ENCODE measurements at regions not wholly inside any gene's neighbourhood (a gene's known extent, or its start where the extent isn't known, plus 50 kb on each side); places are given as distances from the start of the nearest gene placed in this dataset.
"Not testable (repeated sequence)": the region's sequence is repeated elsewhere in the genome, so short reads cannot be mapped to it uniquely, and the experiment has no call there.

GRCh38 chr5:155137683-155138082, 124.1 kb downstream of the KIF4B start:
- no peak for TF ChIP-seq CTCF (IDR thresholded peaks at IDR 0.05; ENCODE audit: low read depth, low read length, missing control alignments)
- in situ Hi-C loops (cut with HindIII; ENCODE audit: low sequenced_read_pairs): no loop called here
- no peak overlapping the region for H3K4me3 ChIP-seq (ENCODE audit: low read depth, low read length)
- DNase-seq (ENCODE audit: low read depth): no peak

GRCh38 chr5:155140646-155141045, 127.1 kb downstream of the KIF4B start:
- no peak overlapping the region for H3K4me3 ChIP-seq (ENCODE audit: low read depth, low read length)
- TF ChIP-seq CTCF (IDR thresholded peaks at IDR 0.05; ENCODE audit: low read depth, low read length, missing control alignments): no peak
- in situ Hi-C loops (cut with HindIII; ENCODE audit: low sequenced_read_pairs): no loop called here
- DNase-seq (ENCODE audit: low read depth): no peak

- no peak overlapping the region for H3K4me3 ChIP-seq (ENCODE audit: low read depth, low read length)
- in situ Hi-C loops (cut with HindIII; ENCODE audit: low sequenced_read_pairs): no loop called here
- TF ChIP-seq CTCF (IDR thresholded peaks at IDR 0.05; ENCODE audit: low read depth, low read length, missing control alignments): no peak
- DNase-seq (ENCODE audit: low read depth): no peak
Measured at GRCh38 chr5:155144956-155145355, 131.4 kb downstream of the KIF4B start.

- H3K4me3 ChIP-seq (ENCODE audit: low read depth, low read length): no peak overlapping the region
- in situ Hi-C loops (cut with HindIII; ENCODE audit: low sequenced_read_pairs): no loop called here
- no peak for TF ChIP-seq CTCF (IDR thresholded peaks at IDR 0.05; ENCODE audit: low read depth, low read length, missing control alignments)
- no peak for DNase-seq (ENCODE audit: low read depth)
Measured at GRCh38 chr5:155147222-155147621, 133.7 kb downstream of the KIF4B start.

- in situ Hi-C loops (cut with HindIII; ENCODE audit: low sequenced_read_pairs): no loop called here
- DNase-seq (ENCODE audit: low read depth): no peak
- no peak for TF ChIP-seq CTCF (IDR thresholded peaks at IDR 0.05; ENCODE audit: low read depth, low read length, missing control alignments)
- no peak overlapping the region for H3K4me3 ChIP-seq (ENCODE audit: low read depth, low read length)
Measured at GRCh38 chr5:155148694-155149093, 135.1 kb downstream of the KIF4B start.

GRCh38 chr5:155150012-155150411, 136.5 kb downstream of the KIF4B start:
- no peak for TF ChIP-seq CTCF (IDR thresholded peaks at IDR 0.05; ENCODE audit: low read depth, low read length, missing control alignments)
- in situ Hi-C loops (cut with HindIII; ENCODE audit: low sequenced_read_pairs): no loop called here

GRCh38 chr5:155154973-155155372, 141.4 kb downstream of the KIF4B start:
- no peak overlapping the region for H3K4me3 ChIP-seq (ENCODE audit: low read depth, low read length)

More at GRCh38 chr5:155150012-155150411, 136.5 kb downstream of the KIF4B start:
- no peak overlapping the region for H3K4me3 ChIP-seq (ENCODE audit: low read depth, low read length)
- DNase-seq (ENCODE audit: low read depth): no peak

GRCh38 chr5:155163084-155163483, 149.5 kb downstream of the KIF4B start:
- DNase-seq (ENCODE audit: low read depth); H3K4me3 ChIP-seq (ENCODE audit: low read depth, low read length); in situ Hi-C loops (cut with HindIII; ENCODE audit: low sequenced_read_pairs): not testable (repeated sequence)

More at GRCh38 chr5:155154973-155155372, 141.4 kb downstream of the KIF4B start:
- TF ChIP-seq CTCF (IDR thresholded peaks at IDR 0.05; ENCODE audit: low read depth, low read length, missing control alignments): no peak
- no peak for DNase-seq (ENCODE audit: low read depth)
- in situ Hi-C loops (cut with HindIII; ENCODE audit: low sequenced_read_pairs): no loop called here
